Activated CD8-positive, alpha-beta memory T cell treated with anti-CD3 and anti-CD28 coated beads, Interleukin-2, amount 50 U/mL, for 1 hour (primary cell): ENCODE measurements at regions not wholly inside any gene's neighbourhood (a gene's known extent, or its start where the extent isn't known, plus 50 kb on each side); places are given as distances from the start of the nearest gene placed in this dataset.

Experiments
- DNase-seq: peaks from one replicate; pipeline ENCODE4 v3.0.0-alpha.2; 2020; ENCODE audit errors: extremely low read depth

- no peak for DNase-seq
These were observed 144.9 kb upstream of the ID2 start for GRCh38 chr2:8536686-8537561.

- DNase-seq, result no peak
These were observed 144.2 kb upstream of the ID2 start for GRCh38 chr2:8537562-8538155.

GRCh38 chr2:8538531-8538930 is 143.3 kb upstream of the ID2 start:
- DNase-seq, result no peak

- no peak for DNase-seq
These were observed 142.8 kb upstream of the ID2 start for GRCh38 chr2:8538931-8539621.

DNA sequence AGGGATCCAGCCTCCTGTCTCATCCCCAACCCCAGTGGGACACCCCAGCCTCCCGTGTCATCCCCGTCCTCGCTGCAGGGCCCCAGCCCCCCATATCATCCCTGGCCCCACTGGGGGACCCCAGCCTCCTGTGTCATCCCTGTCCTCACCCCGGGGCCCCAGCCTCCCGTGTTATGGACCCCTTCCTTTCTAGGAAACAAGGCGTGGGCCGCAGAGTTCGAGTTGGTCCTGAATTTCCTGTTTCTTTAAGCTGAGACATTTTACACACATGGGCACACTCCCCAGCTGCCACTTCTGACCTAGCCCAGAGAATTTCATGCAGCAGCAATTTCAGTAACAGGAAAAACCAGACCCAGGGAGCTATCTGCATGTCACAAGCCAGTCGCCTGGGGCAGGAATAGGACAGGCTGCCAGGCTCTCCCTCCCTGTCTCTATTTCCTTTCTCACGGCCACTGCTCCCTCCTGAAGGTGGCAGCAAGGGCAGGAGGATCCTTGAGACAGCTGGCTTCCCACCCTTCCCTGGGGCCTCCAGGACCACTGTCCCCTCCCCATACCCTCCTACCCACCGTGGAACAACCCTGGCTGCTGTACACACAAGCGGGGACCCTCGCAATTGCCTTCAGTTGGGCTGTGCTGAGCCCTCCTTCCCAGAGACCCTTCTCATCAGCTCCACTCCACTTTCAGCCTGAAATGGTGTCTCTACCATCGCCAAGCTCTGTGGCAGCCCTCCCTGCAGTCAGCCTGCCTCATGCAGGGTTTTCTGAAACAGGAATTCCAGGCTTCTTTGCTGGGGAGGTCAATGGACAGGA is 141.9 kb upstream of the ID2 start:
- no peak for DNase-seq

GRCh38 chr2:8540552-8541055 is 141.3 kb upstream of the ID2 start:
- DNase-seq, result no peak

- DNase-seq, result no peak
These were observed 140.6 kb upstream of the ID2 start for GRCh38 chr2:8541223-8541622.

GRCh38 chr2:8541636-8542035 is 140.2 kb upstream of the ID2 start:
- DNase-seq, result no peak

DNA sequence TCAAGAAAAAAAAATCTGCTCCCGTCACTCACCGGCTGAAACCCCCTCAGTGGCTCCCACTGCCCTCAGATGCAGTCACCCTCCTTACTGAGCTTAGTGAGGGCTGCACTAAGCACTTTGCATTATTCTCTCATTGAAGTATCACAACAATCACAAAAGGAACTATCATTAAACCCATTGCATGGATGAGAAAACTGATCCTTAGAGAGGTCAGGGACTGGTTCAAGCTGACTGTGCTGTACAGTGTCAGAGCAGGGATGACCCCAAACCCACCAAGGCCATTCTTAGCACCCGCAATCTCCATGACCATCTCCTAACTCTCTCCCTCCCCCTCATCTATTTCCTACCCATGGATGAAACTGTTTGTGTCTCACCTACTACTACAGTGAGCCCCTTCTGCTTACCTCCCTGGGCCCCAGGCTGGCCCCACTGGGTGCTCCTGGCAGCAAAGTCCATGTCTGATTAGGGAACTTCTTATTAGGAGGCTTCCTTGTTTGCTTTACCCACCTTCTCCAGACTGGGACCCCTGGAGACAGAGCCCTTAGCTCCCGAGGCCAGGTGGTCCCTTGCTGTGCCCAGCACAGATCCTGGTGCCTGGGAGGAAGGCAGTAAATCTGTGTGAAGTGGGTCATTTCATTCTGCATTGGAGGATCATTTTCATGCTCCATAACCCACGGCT is 139.3 kb upstream of the ID2 start:
- DNase-seq, result no peak

- no peak for DNase-seq
These were observed 138.8 kb upstream of the ID2 start for GRCh38 chr2:8543060-8543382.

DNA sequence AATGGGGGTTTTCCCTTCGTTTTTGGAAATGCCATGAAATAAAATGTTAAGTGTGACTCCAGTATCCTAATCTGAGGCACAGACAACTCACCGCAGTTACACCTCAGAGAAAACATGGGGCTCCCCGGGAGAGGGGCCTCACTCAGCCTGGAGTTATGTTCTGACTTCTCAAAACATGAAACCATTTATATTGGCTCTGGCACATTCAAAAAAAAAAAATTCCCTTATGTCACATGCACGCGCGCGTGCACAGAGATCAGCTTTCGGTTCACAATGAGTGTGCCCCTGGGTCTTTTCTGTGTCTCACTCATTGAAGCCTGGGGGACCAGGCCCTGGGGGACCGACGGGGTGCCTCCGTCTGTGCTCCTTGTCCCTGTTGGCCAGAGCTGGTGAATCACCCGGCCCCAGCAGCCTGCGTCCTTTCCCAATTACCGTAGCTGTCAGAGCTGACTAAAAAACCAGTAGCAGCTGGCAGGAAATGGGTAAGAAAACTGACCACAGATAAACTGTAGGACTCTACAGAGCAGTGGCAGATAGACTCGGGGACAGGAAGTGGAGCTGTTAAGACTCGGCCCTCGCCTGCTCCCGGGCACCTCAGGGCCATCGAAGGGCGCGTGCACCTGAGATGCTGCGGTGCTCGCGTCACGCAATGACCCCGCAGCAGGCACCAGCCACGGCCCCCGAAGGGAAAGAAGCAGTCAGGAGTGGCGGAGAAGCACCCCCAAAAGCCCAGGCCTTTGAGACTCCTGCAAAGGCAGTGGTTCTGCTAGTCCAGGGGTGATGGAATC is 138.3 kb upstream of the ID2 start:
- DNase-seq, result no peak

- no peak for DNase-seq
These were observed 137.6 kb upstream of the ID2 start for GRCh38 chr2:8544171-8544785.

- DNase-seq, result peak; percentile 46
These were observed 136.8 kb upstream of the ID2 start for GRCh38 chr2:8544786-8545694.

DNA sequence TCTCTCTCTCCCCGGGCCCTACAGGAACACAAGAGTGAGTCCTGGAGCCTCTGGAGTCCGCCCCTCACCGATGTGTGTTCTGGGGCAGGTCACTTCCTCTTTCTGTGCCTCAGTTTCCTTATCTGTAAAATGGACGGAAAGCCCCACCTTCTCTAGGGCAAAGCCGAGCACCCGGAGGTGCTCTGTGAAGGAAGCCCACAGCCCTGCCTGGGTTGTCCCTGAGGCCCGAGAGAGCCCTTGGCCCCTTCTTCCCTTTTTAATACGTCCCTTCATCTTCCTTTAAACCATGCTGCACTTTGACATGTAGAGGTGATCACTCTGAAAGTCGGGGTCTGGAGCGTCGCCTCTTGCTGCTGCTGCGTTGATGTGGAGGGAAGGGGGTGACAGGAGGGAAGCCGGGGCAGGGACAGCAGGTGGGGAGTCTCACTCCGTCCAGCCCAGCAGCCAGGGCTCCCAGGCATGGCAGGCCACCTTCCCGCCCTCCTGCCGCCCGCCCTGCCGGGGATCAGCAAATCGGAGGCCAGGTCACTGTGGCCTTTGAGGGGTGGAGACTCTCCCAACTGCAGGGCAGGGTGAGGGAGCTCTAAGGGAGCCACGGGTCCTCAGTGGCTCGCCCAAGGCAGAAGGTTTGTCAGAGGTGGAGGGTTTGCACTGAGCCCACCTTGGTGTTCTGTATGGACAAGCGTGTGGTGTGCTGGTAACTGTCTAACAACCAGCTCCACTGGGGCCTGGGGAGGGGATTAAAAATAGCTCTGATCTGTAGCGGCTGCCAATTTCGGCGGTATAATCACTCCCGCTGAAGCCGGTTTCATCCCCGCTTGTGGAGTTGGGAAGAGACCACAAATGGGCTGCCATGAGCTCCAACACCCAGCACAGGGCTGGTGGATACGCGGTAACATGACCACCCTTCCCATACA is 135.9 kb upstream of the ID2 start:
- DNase-seq, result no peak

DNA sequence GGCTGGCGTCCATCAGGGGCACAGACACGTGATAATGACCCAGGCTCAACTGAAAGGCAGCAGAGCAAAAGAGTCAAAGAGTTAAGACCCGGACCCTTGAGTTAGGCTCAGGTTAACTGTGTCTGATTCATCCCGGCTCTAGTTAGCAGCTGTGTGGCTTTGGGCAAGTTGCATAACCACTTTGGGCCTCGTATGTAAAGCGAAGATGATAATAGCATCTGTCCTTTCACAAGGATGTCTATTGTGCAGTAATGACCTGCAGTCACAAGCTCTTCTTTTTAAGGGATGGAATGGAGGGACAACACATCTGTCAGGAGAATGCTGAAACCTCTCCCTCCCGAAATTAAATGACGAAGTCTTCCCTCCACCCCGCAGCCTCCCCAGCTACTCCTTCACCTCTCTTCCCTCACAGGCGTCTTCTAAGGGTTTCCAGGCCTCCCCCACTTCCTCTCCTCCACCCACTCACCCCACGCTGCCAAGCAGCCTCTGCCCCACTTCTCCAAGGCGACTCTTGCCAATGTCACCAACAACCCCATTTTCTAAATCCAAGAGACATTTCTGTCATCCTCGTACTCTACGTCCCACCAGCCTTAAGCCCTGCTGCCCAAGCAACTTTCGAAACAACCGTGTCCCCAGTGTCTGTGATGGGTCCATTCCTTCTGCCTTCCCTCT is 135.1 kb upstream of the ID2 start:
- DNase-seq, result no peak

GRCh38 chr2:8547284-8548064 is 134.4 kb upstream of the ID2 start:
- no peak for DNase-seq
